Right atrium auricular region (tissue), 2 donors: ENCODE measurements at regions not wholly inside any gene's neighbourhood (a gene's known extent, or its start where the extent isn't known, plus 50 kb on each side); places are given as distances from the start of the nearest gene placed in this dataset.

ENCODE experiments used
- DNase-seq: peaks from one replicate; pipeline ENCODE4 v3.0.0-alpha.2; 2019; ENCODE audit warnings: low spot score
- H3K27ac ChIP-seq, 2 donors: fragments of 200-600 bp; sonication (generic); 1 replicate in 1 of 2; 2 replicates in 1 of 2; pipeline ENCODE4 v1.5.1; 2016 to 2019
- H3K27me3 ChIP-seq, 2 donors: fragments of 200-600 bp; sonication (generic); one replicate each; pipeline versions ENCODE4 v1.5.1 to v1.6.0; 2017 to 2019
- H3K36me3 ChIP-seq: fragments of 200-600 bp; sonication (generic); one replicate; pipeline ENCODE4 v1.5.1; 2016
- H3K4me1 ChIP-seq, 2 donors: fragments of 200-600 bp; sonication (generic); one replicate each; pipeline versions ENCODE4 v1.5.1 to v1.6.0; 2017 to 2019
- H3K4me3 ChIP-seq, 2 donors: fragments of 200-600 bp; sonication (generic); 1 replicate in 1 of 2; 2 replicates in 1 of 2; pipeline ENCODE4 v1.5.1; 2017 to 2019; ENCODE audit warnings: mild to moderate bottlenecking in 1 of 2, moderate library complexity in 1 of 2
- H3K9me3 ChIP-seq, 2 donors: fragments of 200-600 bp; sonication (generic); one replicate each; pipeline ENCODE4 v1.5.1; 2019
- TF ChIP-seq, protein P1 (sequence below), 2 donors: fragments of 200-600 bp; sonication (generic); IDR thresholded peaks; one replicate each; pipeline ENCODE4 v1.5.1; 2019; ENCODE audit warnings: antibody characterized with exemption in 2 of 2

GRCh38 chr2:71879509-71880184 is 268.0 kb downstream of the CYP26B1 start:
- Histone ChIP-seq H3K4me3 (no peak overlapping the region), H3K27ac (no peak overlapping the region), H3K27me3 (no peaks in the 10 kb centered on the region), H3K36me3 (no peaks in the 10 kb centered on the region), H3K9me3 (no peaks in the 10 kb centered on the region), H3K4me1 (peaks cover 0 to 45% of the 10 kb centered on the region in 2 donors)
- TF ChIP-seq, protein P1, sequence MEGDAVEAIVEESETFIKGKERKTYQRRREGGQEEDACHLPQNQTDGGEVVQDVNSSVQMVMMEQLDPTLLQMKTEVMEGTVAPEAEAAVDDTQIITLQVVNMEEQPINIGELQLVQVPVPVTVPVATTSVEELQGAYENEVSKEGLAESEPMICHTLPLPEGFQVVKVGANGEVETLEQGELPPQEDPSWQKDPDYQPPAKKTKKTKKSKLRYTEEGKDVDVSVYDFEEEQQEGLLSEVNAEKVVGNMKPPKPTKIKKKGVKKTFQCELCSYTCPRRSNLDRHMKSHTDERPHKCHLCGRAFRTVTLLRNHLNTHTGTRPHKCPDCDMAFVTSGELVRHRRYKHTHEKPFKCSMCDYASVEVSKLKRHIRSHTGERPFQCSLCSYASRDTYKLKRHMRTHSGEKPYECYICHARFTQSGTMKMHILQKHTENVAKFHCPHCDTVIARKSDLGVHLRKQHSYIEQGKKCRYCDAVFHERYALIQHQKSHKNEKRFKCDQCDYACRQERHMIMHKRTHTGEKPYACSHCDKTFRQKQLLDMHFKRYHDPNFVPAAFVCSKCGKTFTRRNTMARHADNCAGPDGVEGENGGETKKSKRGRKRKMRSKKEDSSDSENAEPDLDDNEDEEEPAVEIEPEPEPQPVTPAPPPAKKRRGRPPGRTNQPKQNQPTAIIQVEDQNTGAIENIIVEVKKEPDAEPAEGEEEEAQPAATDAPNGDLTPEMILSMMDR (IDR thresholded peaks at IDR 0.05), result no peak
- no peak for DNase-seq

GRCh38 chr2:71878626-71879508 is 268.8 kb downstream of the CYP26B1 start:
- H3K4me1 ChIP-seq, result peaks cover 0 to 42% of the 10 kb centered on the region in 2 donors
- H3K27me3 ChIP-seq, result no peaks in the 10 kb centered on the region
- TF ChIP-seq, protein P1 (IDR thresholded peaks at IDR 0.05), result no peak
- no peak overlapping the region for H3K4me3 ChIP-seq
- no peaks in the 10 kb centered on the region for H3K36me3 ChIP-seq
- no peak overlapping the region for H3K27ac ChIP-seq
- no peak for DNase-seq
- no peaks in the 10 kb centered on the region for H3K9me3 ChIP-seq

DNA sequence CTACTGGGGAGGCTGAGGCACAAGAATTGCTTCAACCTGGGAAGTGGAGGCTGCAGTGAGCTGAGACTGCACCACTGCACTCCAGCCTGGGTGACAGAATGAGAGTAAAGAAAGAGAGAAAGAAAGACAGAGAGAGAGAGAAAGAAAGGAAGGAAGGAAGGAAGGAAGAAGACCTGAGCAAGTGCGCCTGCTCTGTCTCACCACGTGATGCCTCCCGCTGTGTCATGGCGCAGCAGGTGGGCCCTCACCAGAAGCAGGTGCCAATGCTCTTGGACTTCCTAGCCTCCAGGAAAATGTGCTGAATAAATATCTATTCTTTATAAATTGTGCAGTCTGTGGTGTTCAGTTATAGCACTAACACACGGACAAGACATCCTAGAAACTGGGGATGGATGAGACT is 270.0 kb downstream of the CYP26B1 start:
- Histone ChIP-seq H3K9me3 (no peaks in the 10 kb centered on the region), H3K27me3 (no peaks in the 10 kb centered on the region), H3K4me3 (no peak overlapping the region), H3K36me3 (no peaks in the 10 kb centered on the region), H3K27ac (no peak overlapping the region), H3K4me1 (peaks cover 0 to 29% of the 10 kb centered on the region in 2 donors)
- no peak for DNase-seq
- TF ChIP-seq, protein P1 (IDR thresholded peaks at IDR 0.05), result no peak

DNA sequence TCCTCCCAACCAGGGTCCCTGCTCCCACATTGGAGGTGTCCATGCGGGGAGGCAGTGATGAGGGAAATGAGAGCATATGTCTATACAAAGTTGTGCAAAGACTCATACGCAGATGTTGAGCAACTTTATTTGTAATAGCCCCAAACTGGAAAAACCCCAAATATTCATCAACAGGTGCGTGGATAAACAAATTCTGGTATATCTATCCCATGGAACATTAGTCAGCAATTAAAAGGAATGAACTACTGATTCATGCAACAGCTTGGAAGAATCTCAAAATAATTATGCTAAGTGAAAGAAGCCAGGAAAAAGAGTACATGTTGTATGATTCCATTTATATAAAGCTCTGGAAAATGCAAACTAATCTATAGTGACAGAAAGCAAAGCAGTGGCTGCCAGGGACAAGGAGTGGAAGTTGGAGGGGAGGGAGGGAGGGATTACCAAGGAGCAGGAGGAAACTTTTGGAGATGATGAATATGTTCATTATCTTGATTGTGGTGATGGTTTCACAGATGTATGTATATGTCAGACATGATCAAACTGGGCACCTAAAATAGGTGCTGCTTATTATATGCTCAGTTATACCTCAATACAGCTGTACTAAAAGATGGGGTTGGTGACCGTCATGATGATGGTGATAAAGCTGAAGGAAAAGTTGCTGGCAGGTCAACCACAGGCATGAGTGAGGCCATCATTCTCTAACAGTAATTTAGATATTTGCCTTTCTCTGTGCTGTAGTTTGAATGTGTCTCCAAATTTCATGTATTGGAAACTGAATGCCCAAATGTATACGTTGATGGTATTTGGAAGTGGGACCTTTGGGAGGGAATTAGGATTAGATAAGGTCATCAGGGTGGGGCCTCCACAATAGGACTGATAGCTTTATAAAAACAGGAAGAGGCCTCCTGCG is 270.9 kb downstream of the CYP26B1 start:
- Histone ChIP-seq H3K27me3 (no peaks in the 10 kb centered on the region), H3K9me3 (no peaks in the 10 kb centered on the region), H3K4me3 (no peak overlapping the region), H3K36me3 (no peaks in the 10 kb centered on the region), H3K4me1 (peaks cover 0 to 24% of the 10 kb centered on the region in 2 donors), H3K27ac (no peak overlapping the region)
- no peak for DNase-seq
- TF ChIP-seq, protein P1 (IDR thresholded peaks at IDR 0.05), result no peak

DNA sequence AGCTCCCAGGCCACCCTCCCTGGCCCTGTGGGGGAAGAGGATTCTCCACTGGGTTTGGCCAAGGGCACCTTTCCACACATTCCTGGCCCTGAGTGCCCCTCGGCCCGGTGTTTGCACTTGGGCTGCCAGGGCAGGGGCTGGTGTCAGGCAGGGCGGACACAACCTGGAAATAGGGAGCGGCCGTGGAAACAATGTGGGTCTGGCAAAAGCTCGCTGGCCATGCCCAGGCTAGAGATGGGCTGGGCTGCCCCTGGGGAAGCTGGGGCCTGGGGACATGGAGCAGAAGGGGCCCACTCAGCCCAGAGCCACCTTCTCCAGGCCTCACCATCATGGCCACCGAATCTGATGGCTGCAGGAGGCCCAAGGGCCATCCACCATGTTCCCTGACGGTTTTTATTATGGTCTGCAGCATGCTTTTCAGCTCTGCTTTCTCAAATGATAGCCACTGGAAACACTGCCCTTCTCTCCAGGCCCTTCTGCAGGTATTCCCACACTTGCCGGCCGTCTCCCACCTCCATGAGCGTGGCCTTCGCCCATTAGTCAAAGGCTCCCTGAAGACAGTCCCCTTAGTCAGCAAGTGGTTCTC is 275.1 kb downstream of the CYP26B1 start:
- Histone ChIP-seq H3K4me3 (no peak overlapping the region), H3K9me3 (no peaks in the 10 kb centered on the region)

More for the DNA sequence above, 275.1 kb downstream of the CYP26B1 start:
- peaks cover 0 to 7% of the 10 kb centered on the region in 2 donors for H3K4me1 ChIP-seq
- H3K36me3 ChIP-seq, result no peaks in the 10 kb centered on the region
- H3K27ac ChIP-seq, result no peak overlapping the region
- TF ChIP-seq, protein P1 (IDR thresholded peaks at IDR 0.05), result no peak
- no peaks in the 10 kb centered on the region for H3K27me3 ChIP-seq
- DNase-seq, result no peak
